Spleen (tissue), 11 donors: ENCODE measurements at regions not wholly inside any gene's neighbourhood (a gene's known extent, or its start where the extent isn't known, plus 50 kb on each side); places are given as distances from the start of the nearest gene placed in this dataset.

Source experiments
- DNase-seq: peaks from one replicate; pipeline ENCODE4 v3.0.0-alpha.2; 2020
- H3K27ac ChIP-seq, 8 donors: fragments of 200-600 bp; sonication (generic) in 7 of 8; 1 replicate in 4 of 8; 2 replicates in 4 of 8; pipeline versions ENCODE4 v1.5.0 to v1.8.0; 2016 to 2021; ENCODE audit warnings: inconsistent platforms in 4 of 8, mild to moderate bottlenecking in 4 of 8, moderate library complexity in 1 of 8
- H3K27me3 ChIP-seq, 7 donors: fragments of 200-600 bp; sonication (generic) in 6 of 7; replicated peaks in 1 of 7; 1 replicate in 4 of 7; 2 replicates in 3 of 7; pipeline versions ENCODE4 v1.5.0 to v1.8.0; 2016 to 2021; ENCODE audit warnings: inconsistent platforms in 3 of 7, mild to moderate bottlenecking in 1 of 7
- H3K36me3 ChIP-seq, 6 donors: fragments of 200-600 bp; sonication (generic) in 5 of 6; 1 replicate in 4 of 6; 2 replicates in 2 of 6; pipeline versions ENCODE4 v1.5.0 to v1.8.0; 2016 to 2021; ENCODE audit warnings: inconsistent platforms in 2 of 6
- H3K4me1 ChIP-seq, 6 donors: fragments of 200-600 bp; sonication (generic) in 5 of 6; 1 replicate in 3 of 6; 2 replicates in 3 of 6; pipeline versions ENCODE4 v1.5.0 to v1.8.0; 2016 to 2021; ENCODE audit warnings: inconsistent platforms in 3 of 6
- H3K4me3 ChIP-seq, 8 donors: fragments of 200-600 bp; sonication (generic) in 7 of 8; 1 replicate in 4 of 8; 2 replicates in 4 of 8; pipeline versions ENCODE4 v1.5.0 to v1.8.0; 2016 to 2021; ENCODE audit warnings: inconsistent platforms in 4 of 8, mild to moderate bottlenecking in 4 of 8, moderate library complexity in 2 of 8
- H3K9me3 ChIP-seq, 8 donors: fragments of 200-600 bp; sonication (generic) in 7 of 8; 1 replicate in 4 of 8; 2 replicates in 4 of 8; pipeline versions ENCODE4 v1.5.0 to v1.8.0; 2016 to 2021; ENCODE audit warnings: inconsistent platforms in 4 of 8
- CTCF ChIP-seq, 11 experiments: fragments of 200-600 bp in 7 of 11; fragments of 450-650 bp in 4 of 11; sonication (generic) in 4 of 11; IDR thresholded peaks in 8 of 11; conservative IDR thresholded peaks in 3 of 11; 1 replicate in 7 of 11; 2 replicates in 4 of 11; pipeline versions ENCODE4 v1.4.0 to v1.8.0; 2016 to 2021; ENCODE audit warnings: antibody characterized with exemption in 11 of 11, inconsistent platforms in 4 of 11, mild to moderate bottlenecking in 1 of 11
- POLR2A ChIP-seq, 3 donors: fragments of 450-650 bp; IDR thresholded peaks; one replicate each; pipeline ENCODE4 v1.5.1; 2017; ENCODE audit warnings: antibody characterized with exemption in 3 of 3, mild to moderate bottlenecking in 1 of 3
- POLR2AphosphoS5 ChIP-seq, 3 donors: sonication (generic); formaldehyde crosslinking; IDR thresholded peaks; one replicate each; pipeline ENCODE4 v1.5.1; 2017; ENCODE audit warnings: antibody characterized with exemption in 3 of 3
- WGBS, 5 donors: extraction: QIAGEN DNeasy Blood & Tissue Kit in 3 of 5; methylation state at CpG; one replicate each; pipeline versions ENCODE4 v1.1.5 to v1.1.7; 2013 to 2018; 5-methylcytosine and 5-hydroxymethylcytosine counted together
- intact Hi-C: fragments of 100-400 bp; cut with DNase I; formaldehyde crosslinking; loops from one replicate; pipeline ENCODE4 v1.15.0; 2023; ENCODE audit warnings: low total_unique reads
- donor health status: healthy with polysubstance abuse.
- donor health status: DM: no; HTN: no; CAD: no; lungs with moderate emphysema.
- donor health status: DM: no; HTN: no; CAD: no.
- donor health status: Bipolar disorder and iron deficiency.
- donor health status: healthy.
- donor health status: DM: no; HTN: no; CAD: no.
- donor health status: DM: yes; HTN: yes; CAD: no.

DNA sequence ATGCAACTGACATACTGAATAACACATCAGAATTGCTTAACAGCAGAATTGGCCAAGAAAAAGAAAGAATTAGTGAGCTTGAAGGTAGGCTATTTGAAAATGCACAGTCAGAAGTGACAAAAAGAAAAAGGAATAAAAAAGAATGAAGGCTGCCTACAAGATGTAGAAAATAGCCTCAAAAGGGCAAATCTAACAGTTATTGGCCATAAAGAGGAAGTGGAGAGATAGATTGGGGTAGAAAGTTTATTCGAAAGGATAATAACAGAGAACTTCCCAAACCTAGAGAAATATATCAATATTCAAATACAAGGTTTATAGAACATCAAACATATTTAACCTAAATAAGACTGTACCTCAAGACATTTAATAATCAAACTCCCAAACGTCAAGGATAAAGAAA is 67.5 kb downstream of the ATP6V1G3 start:
- Histone ChIP-seq H3K36me3 (no peaks in the 10 kb centered on the region), H3K4me3 (no peak overlapping the region), H3K4me1 (no peaks in the 10 kb centered on the region), H3K27me3 (no peaks in the 10 kb centered on the region), H3K9me3 (peaks cover 0 to 15% (median 8%) of the 10 kb centered on the region in 8 donors), H3K27ac (no peak overlapping the region)
- no peak for TF ChIP-seq CTCF (IDR thresholded peaks at IDR 0.05 in 8 of 11, conservative IDR thresholded peaks at IDR 0.05 in 3 of 11)
- no peak for TF ChIP-seq POLR2A (IDR thresholded peaks at IDR 0.05)
- no peak for TF ChIP-seq POLR2AphosphoS5 (IDR thresholded peaks at IDR 0.05)
- intact Hi-C loops, result no loop called here
- WGBS, 5 donors, result 78 to 90% (median 86%) methylated on average over 2 of the region's 2 CpGs
- DNase-seq, result no peak

DNA sequence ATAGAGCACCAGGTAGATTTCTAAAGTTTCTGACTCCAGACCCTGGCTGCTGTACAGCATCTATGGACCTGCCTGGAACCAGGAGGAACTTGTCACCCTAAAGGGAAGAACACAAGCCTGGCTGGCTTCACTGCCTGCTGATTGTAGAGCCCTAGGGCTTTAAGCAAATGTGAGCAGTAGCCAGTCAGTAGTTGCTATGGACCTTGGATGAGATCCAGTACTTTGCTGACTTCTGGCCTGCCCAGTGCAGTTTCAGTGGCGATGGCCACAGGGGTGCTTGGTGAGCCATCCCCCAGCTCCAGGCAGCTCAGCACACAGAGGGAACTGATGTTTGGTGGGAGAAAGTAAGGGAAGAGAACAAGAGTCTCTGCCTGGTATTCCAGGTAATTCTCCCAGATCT is 68.4 kb downstream of the ATP6V1G3 start:
- Histone ChIP-seq H3K9me3 (peaks cover 0 to 15% (median 8%) of the 10 kb centered on the region in 8 donors), H3K4me1 (no peaks in the 10 kb centered on the region), H3K27ac (no peak overlapping the region), H3K36me3 (no peaks in the 10 kb centered on the region), H3K4me3 (no peak overlapping the region), H3K27me3 (no peaks in the 10 kb centered on the region)
- intact Hi-C loops, result no loop called here
- WGBS, 5 donors, result 86 to 100% (median 92%) methylated on average over 1 of the region's 1 CpG
- DNase-seq, result no peak
- no peak for TF ChIP-seq POLR2AphosphoS5 (IDR thresholded peaks at IDR 0.05)
- no peak for TF ChIP-seq POLR2A (IDR thresholded peaks at IDR 0.05)
- no peak for TF ChIP-seq CTCF (IDR thresholded peaks at IDR 0.05 in 8 of 11, conservative IDR thresholded peaks at IDR 0.05 in 3 of 11)

- Histone ChIP-seq H3K27me3 (no peaks in the 10 kb centered on the region), H3K36me3 (no peaks in the 10 kb centered on the region), H3K27ac (no peak overlapping the region), H3K9me3 (no peaks in the 10 kb centered on the region), H3K4me3 (no peak overlapping the region), H3K4me1 (no peaks in the 10 kb centered on the region)
- intact Hi-C loops, result loop anchor here (10.0 kb wide), 3 partner anchors 383 to 943 kb away; no protein-coding TSS in a partner anchor
- WGBS, 5 donors, result 91 to 98% (median 96%) methylated on average over 2 of the region's 2 CpGs
- no peak for DNase-seq
- TF ChIP-seq CTCF (IDR thresholded peaks at IDR 0.05 in 8 of 11, conservative IDR thresholded peaks at IDR 0.05 in 3 of 11) (no peak), POLR2A (IDR thresholded peaks at IDR 0.05) (no peak), POLR2AphosphoS5 (IDR thresholded peaks at IDR 0.05) (no peak)
Measured at GRCh38 chr1:198467907-198468306, 72.6 kb downstream of the ATP6V1G3 start.

GRCh38 chr1:198467342-198467741 is 73.1 kb downstream of the ATP6V1G3 start:
- H3K9me3 ChIP-seq, result no peaks in the 10 kb centered on the region
- TF ChIP-seq POLR2AphosphoS5 (IDR thresholded peaks at IDR 0.05), result no peak
- no peak for TF ChIP-seq CTCF (IDR thresholded peaks at IDR 0.05 in 8 of 11, conservative IDR thresholded peaks at IDR 0.05 in 3 of 11)
- no peak for TF ChIP-seq POLR2A (IDR thresholded peaks at IDR 0.05)
- intact Hi-C loops, result loop anchor here (10.0 kb wide), 3 partner anchors 383 to 943 kb away; no protein-coding TSS in a partner anchor
- DNase-seq, result no peak
- H3K27me3 ChIP-seq, result no peaks in the 10 kb centered on the region
- H3K4me1 ChIP-seq, result no peaks in the 10 kb centered on the region
- no peak overlapping the region for H3K27ac ChIP-seq
- 86 to 95% (median 93%) methylated on average over 2 of the region's 2 CpGs for WGBS, 5 donors
- H3K4me3 ChIP-seq, result no peak overlapping the region
- H3K36me3 ChIP-seq, result no peaks in the 10 kb centered on the region
